GM12873 (cell line): ENCODE measurements at regions not wholly inside any gene's neighbourhood (a gene's known extent, or its start where the extent isn't known, plus 50 kb on each side); places are given as distances from the start of the nearest gene placed in this dataset.

ENCODE experiments used
- TF ChIP-seq, protein P1 (sequence below): IDR thresholded peaks from 2 replicates; pipeline ENCODE4 v1.5.1; 2012; ENCODE audit warnings: low read depth, mild to moderate bottlenecking, moderate library complexity, low read length, control low read depth; ENCODE audit not compliant: insufficient read depth; ENCODE audit errors: missing control alignments

DNA sequence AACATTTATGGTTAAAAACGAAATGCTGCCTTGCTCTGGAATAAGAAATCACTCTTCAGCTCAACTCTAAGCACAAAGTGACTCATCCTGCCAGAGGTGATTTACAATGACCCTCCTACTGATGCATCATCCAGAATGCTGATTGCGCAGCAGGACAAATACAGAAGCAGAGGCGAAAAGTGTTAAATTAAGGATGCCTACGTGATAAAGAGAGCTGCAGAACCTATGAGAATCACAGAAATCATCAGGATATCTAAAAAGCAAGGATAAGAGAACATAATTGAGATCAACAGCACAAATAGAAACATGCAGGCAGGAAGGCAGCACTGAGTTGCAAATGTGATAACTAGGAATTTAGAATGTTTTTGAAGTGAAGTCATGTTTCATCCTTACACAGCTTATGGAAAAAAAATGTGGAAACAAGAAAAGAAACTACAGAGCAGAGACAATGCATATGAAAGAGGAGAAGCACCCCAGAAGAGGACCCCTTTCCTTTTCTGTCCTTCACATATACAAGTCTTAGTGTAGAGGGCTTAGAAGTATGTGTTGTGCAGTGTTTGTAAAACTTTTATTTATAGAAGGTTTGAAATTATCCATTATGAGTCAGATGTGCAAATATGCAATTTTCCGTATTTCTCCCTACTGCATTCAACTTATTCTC lies 188.4 kb downstream of the SLC7A11 start:
- TF ChIP-seq, protein P1, sequence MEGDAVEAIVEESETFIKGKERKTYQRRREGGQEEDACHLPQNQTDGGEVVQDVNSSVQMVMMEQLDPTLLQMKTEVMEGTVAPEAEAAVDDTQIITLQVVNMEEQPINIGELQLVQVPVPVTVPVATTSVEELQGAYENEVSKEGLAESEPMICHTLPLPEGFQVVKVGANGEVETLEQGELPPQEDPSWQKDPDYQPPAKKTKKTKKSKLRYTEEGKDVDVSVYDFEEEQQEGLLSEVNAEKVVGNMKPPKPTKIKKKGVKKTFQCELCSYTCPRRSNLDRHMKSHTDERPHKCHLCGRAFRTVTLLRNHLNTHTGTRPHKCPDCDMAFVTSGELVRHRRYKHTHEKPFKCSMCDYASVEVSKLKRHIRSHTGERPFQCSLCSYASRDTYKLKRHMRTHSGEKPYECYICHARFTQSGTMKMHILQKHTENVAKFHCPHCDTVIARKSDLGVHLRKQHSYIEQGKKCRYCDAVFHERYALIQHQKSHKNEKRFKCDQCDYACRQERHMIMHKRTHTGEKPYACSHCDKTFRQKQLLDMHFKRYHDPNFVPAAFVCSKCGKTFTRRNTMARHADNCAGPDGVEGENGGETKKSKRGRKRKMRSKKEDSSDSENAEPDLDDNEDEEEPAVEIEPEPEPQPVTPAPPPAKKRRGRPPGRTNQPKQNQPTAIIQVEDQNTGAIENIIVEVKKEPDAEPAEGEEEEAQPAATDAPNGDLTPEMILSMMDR = no peak

DNA sequence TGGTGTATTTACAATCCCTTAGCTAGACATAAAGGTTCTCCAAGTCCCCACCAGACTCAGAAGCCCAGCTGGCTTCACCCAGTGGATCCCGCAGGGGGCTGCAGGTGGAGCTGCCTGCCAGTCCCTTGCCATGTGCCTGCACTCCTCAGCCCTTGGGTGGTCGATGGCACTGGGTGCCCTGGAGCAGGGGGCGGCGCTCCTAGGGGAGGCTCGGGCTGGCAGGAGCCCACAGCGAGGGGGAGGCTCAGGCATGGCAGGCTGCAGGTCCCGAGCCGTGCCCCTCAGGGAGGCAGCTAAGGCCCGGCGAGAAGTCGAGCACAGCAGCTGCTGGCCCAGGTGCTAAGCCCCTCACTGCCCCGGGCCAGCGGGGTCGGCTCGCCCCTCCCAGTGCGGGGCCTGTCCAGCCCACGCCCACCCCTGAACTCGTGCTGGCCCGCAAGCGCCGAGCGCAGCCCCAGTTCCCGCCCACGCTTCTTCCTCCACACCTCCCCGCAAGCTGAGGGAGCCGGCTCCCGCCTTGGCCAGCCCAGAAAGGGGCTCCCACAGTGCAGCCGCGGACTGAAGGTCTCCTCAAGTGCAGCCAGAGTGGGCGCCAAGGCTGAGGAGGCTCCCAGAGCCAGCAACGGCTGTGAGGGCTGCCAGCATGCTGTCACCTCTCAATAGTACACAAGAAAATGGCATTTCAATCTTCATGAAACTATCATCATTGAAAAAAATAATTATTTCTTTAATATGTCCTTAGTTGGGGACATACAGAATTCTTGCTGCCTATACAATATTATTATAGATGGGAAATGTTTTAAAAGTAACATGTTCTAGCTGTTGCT lies 189.1 kb downstream of the SLC7A11 start:
- TF ChIP-seq, protein P1 = no peak

DNA sequence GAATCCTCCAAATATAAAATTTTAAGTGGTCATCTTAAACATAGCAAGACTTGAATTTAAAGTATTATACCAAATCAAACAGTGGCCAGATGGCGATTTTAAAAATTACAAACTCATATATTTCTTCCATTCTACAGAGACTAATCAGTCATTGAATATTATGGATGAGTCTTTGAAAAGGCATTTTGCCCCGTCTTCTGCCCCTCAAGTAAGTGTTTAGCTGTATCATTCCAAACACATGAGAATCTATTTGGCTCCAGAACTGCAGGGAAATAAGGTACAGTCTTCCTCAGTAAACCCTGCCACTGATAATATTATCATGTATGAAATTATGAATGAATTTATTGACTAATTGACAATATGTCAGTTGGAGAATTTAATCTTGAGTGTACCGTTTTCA lies 191.0 kb downstream of the SLC7A11 start:
- TF ChIP-seq, protein P1 = no peak

DNA sequence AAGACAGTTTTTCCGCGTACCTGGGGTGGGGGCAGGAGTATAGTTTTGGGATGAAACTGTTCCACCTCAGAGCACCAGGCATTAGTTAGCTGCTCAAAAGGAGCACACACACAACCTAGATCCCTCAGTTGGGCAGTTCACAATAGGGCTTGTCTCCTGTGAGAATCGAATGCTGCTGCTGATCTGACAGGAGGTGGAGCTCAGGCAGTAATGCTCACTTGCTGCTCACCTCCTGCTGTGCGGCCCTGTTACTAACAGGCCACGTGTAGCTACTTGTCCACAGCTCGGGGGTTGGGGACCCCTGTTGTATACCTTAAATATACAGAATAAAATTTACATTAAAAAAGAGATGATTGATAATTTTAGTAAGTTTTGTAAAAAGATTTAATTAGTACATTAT lies 191.5 kb downstream of the SLC7A11 start:
- TF ChIP-seq, protein P1 = no peak

DNA sequence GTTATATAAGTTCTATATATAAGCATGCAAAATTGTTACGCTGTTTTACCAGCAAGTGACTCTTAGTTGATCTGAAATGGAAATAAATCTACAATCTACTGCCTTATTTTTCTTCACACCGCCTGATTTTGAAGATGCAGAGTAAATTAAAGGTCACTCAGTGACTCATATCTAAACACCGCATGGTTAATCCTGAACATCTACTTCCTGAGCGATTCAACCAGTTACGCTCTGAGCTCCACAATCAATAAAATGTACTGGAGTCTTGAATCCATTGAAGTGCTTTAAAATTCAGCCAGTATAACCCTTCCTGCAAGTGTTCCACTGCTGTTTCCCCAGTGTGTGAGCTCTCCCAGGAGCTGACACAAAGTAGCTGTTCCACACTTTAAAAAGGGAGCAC lies 192.8 kb downstream of the SLC7A11 start:
- TF ChIP-seq, protein P1 = no peak

DNA sequence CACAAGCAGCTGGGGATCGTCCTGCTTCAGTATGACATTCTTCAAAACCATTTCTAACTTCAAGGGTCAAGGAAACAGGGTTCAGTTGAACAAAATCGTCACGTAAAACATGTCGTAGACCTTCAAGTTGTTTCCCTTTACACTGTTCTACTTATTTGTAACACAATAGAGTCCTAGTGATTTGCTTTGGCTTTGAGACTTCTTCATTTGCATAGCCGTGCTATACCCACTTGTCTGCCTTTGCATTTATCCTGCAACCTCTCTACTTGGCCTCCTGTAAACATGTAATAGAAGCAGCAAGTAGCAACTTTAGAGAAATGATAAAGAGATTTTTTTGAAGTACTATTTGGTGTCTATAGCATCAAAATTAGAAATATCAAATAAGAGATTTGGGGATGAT lies 194.9 kb downstream of the SLC7A11 start:
- TF ChIP-seq, protein P1 = no peak

DNA sequence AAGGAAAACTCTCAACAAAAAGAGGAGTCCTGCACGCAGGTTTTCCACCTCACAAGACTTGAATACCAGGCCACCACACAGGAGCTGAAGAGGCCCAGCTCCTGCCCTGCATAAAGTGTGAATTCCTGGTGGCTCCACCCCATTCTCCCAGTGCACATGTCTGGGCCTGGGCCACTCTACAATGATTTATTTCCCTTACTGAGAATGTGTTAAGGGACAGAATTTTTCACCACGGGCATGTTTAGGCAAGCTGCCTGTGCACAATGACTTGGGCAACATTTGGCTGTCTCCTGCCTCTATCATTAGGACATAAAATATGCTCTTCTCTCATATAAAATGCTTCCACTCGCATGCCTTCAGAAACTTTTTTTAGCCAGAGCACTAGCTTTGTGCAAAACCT lies 197.1 kb downstream of the SLC7A11 start:
- TF ChIP-seq, protein P1 = no peak
